GM23338 (cell line): ENCODE measurements at regions not wholly inside any gene's neighbourhood (a gene's known extent, or its start where the extent isn't known, plus 50 kb on each side); places are given as distances from the start of the nearest gene placed in this dataset.

ENCODE experiments used
- CTCF ChIP-seq, 2 experiments: fragments of 200-600 bp in 1 of 2; sonication (generic) in 1 of 2; conservative IDR thresholded peaks; 2 replicates each; pipeline versions ENCODE4 v1.5.1 to v1.6.1; 2016 to 2017; ENCODE audit warnings: antibody characterized with exemption in 2 of 2, low read depth in 2 of 2, mild to moderate bottlenecking in 2 of 2, moderate library complexity in 1 of 2
- ETS1 ChIP-seq: IDR thresholded peaks from 2 replicates; pipeline ENCODE4 v1.6.1; 2016; ENCODE audit warnings: antibody characterized with exemption
- EZH2 ChIP-seq: fragments of 200-600 bp; sonication (generic); IDR thresholded peaks from one replicate; pipeline ENCODE4 v1.8.0; 2017; ENCODE audit warnings: antibody characterized with exemption, mild to moderate bottlenecking, low read depth; ENCODE audit not compliant: unreplicated experiment
- EZH2phosphoT487 ChIP-seq: fragments of 200-600 bp; sonication (generic); IDR thresholded peaks from one replicate; pipeline ENCODE4 v1.8.1; 2018; ENCODE audit warnings: antibody characterized with exemption; ENCODE audit not compliant: unreplicated experiment
- POLR2AphosphoS5 ChIP-seq: IDR thresholded peaks from 2 replicates; pipeline ENCODE4 v1.6.1; 2016; ENCODE audit warnings: antibody characterized with exemption, low read depth
- TF ChIP-seq, protein P1 (sequence below): IDR thresholded peaks from one replicate; pipeline ENCODE4 v1.6.1; 2018; ENCODE audit warnings: antibody characterized with exemption; ENCODE audit not compliant: unreplicated experiment
- TF ChIP-seq, protein P2 (sequence below): fragments of 250-450 bp; sonication (Bioruptor Pico); IDR thresholded peaks from 2 replicates; pipeline ENCODE4 v1.5.0; 2020; ENCODE audit warnings: mild to moderate bottlenecking, moderate library complexity

DNA sequence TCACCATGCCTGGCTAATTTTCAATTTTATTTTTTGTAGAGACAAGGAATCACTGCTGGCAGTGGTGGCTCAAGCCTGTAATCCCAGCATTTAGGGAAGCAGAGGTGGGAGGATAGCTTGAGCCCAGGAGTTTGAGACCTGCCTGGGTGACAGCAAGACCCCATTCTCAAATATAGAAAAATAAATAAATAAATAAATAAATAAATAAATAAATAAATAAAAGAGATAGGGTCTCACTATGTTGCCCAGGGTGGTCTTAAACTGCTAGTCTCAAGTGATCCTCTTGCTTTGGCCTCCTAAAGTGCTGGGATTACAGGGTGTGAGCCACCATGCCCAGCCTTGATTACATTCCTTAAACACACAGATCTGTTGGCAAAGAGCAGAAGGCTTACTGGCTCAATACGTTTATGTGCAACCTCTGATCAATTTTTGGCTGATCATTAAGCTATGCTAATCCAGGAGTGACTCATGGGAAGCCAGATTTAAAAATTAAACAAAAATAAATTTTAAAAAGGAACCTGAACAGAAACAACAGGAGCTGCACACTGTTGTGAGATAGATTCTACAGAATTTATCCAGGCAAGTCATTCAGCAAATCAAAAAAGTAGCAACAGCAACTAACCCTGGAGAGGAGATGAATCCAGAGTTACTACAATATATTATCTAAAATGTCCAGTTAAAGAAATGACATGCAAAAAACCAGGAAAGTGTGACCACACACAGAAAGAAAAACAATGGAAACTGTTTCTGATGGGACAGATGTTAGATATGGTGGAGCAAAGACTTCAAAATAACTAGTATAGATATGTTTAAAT, 79.4 kb downstream of the RPE65 start:
- TF ChIP-seq EZH2phosphoT487 = no peak
- TF ChIP-seq, protein P1, sequence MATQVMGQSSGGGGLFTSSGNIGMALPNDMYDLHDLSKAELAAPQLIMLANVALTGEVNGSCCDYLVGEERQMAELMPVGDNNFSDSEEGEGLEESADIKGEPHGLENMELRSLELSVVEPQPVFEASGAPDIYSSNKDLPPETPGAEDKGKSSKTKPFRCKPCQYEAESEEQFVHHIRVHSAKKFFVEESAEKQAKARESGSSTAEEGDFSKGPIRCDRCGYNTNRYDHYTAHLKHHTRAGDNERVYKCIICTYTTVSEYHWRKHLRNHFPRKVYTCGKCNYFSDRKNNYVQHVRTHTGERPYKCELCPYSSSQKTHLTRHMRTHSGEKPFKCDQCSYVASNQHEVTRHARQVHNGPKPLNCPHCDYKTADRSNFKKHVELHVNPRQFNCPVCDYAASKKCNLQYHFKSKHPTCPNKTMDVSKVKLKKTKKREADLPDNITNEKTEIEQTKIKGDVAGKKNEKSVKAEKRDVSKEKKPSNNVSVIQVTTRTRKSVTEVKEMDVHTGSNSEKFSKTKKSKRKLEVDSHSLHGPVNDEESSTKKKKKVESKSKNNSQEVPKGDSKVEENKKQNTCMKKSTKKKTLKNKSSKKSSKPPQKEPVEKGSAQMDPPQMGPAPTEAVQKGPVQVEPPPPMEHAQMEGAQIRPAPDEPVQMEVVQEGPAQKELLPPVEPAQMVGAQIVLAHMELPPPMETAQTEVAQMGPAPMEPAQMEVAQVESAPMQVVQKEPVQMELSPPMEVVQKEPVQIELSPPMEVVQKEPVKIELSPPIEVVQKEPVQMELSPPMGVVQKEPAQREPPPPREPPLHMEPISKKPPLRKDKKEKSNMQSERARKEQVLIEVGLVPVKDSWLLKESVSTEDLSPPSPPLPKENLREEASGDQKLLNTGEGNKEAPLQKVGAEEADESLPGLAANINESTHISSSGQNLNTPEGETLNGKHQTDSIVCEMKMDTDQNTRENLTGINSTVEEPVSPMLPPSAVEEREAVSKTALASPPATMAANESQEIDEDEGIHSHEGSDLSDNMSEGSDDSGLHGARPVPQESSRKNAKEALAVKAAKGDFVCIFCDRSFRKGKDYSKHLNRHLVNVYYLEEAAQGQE = no peak
- no peak for TF ChIP-seq CTCF (conservative IDR thresholded peaks at IDR 0.05; ENCODE audit: low read depth in 2 of 2)
- TF ChIP-seq EZH2 = no peak
- no peak for TF ChIP-seq ETS1
- no peak for TF ChIP-seq POLR2AphosphoS5
- TF ChIP-seq, protein P2, sequence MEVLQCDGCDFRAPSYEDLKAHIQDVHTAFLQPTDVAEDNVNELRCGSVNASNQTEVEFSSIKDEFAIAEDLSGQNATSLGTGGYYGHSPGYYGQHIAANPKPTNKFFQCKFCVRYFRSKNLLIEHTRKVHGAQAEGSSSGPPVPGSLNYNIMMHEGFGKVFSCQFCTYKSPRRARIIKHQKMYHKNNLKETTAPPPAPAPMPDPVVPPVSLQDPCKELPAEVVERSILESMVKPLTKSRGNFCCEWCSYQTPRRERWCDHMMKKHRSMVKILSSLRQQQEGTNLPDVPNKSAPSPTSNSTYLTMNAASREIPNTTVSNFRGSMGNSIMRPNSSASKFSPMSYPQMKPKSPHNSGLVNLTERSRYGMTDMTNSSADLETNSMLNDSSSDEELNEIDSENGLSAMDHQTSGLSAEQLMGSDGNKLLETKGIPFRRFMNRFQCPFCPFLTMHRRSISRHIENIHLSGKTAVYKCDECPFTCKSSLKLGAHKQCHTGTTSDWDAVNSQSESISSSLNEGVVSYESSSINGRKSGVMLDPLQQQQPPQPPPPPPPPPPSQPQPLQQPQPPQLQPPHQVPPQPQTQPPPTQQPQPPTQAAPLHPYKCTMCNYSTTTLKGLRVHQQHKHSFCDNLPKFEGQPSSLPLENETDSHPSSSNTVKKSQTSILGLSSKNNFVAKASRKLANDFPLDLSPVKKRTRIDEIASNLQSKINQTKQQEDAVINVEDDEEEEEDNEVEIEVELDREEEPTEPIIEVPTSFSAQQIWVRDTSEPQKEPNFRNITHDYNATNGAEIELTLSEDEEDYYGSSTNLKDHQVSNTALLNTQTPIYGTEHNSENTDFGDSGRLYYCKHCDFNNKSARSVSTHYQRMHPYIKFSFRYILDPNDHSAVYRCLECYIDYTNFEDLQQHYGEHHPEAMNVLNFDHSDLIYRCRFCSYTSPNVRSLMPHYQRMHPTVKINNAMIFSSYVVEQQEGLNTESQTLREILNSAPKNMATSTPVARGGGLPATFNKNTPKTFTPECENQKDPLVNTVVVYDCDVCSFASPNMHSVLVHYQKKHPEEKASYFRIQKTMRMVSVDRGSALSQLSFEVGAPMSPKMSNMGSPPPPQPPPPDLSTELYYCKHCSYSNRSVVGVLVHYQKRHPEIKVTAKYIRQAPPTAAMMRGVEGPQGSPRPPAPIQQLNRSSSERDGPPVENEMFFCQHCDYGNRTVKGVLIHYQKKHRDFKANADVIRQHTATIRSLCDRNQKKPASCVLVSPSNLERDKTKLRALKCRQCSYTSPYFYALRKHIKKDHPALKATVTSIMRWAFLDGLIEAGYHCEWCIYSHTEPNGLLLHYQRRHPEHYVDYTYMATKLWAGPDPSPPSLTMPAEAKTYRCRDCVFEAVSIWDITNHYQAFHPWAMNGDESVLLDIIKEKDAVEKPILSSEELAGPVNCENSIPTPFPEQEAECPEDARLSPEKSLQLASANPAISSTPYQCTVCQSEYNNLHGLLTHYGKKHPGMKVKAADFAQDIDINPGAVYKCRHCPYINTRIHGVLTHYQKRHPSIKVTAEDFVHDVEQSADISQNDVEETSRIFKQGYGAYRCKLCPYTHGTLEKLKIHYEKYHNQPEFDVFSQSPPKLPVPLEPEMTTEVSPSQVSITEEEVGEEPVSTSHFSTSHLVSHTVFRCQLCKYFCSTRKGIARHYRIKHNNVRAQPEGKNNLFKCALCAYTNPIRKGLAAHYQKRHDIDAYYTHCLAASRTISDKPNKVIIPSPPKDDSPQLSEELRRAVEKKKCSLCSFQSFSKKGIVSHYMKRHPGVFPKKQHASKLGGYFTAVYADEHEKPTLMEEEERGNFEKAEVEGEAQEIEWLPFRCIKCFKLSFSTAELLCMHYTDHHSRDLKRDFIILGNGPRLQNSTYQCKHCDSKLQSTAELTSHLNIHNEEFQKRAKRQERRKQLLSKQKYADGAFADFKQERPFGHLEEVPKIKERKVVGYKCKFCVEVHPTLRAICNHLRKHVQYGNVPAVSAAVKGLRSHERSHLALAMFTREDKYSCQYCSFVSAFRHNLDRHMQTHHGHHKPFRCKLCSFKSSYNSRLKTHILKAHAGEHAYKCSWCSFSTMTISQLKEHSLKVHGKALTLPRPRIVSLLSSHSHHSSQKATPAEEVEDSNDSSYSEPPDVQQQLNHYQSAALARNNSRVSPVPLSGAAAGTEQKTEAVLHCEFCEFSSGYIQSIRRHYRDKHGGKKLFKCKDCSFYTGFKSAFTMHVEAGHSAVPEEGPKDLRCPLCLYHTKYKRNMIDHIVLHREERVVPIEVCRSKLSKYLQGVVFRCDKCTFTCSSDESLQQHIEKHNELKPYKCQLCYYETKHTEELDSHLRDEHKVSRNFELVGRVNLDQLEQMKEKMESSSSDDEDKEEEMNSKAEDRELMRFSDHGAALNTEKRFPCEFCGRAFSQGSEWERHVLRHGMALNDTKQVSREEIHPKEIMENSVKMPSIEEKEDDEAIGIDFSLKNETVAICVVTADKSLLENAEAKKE (CRISPR knock-in tag) = no peak
